ENCODE measurements at regions not wholly inside any gene's neighbourhood (a gene's known extent, or its start where the extent isn't known, plus 50 kb on each side); places are given as distances from the start of the nearest gene placed in this dataset.

GRCh38 chr3:164320962-164321361, 757.3 kb downstream of the SI start:
- TF ChIP-seq USF1 (IDR thresholded peaks at IDR 0.05) (no peak), FOXM1 (IDR thresholded peaks at IDR 0.05; ENCODE audit: borderline replicate concordance, low read depth) (no peak), ZBTB7A (IDR thresholded peaks at IDR 0.05; ENCODE audit: low read depth) (no peak), YY1 (IDR thresholded peaks at IDR 0.05; ENCODE audit: low read depth) (no peak), TAF1 (IDR thresholded peaks at IDR 0.05; ENCODE audit: low read depth) (no peak), TCF12 (IDR thresholded peaks at IDR 0.05; ENCODE audit: low read depth) (no peak), EP300 (IDR thresholded peaks at IDR 0.05; ENCODE audit: borderline replicate concordance) (no peak), MAX (IDR thresholded peaks at IDR 0.05) (no peak)

- TF ChIP-seq ZBTB7A (IDR thresholded peaks at IDR 0.05; ENCODE audit: low read depth): no peak
- no peak for TF ChIP-seq CREB1 (IDR thresholded peaks at IDR 0.05; ENCODE audit: low read depth)
- no peak for TF ChIP-seq RAD21 (IDR thresholded peaks at IDR 0.05; ENCODE audit: low read depth)
- no peak for TF ChIP-seq CEBPB (IDR thresholded peaks at IDR 0.05)
- no peak for TF ChIP-seq REST (IDR thresholded peaks at IDR 0.05; ENCODE audit: low read depth)
- TF ChIP-seq USF1 (IDR thresholded peaks at IDR 0.05): no peak
- TF ChIP-seq TAF1 (IDR thresholded peaks at IDR 0.05; ENCODE audit: low read depth): no peak
- no peak for TF ChIP-seq FOXM1 (IDR thresholded peaks at IDR 0.05; ENCODE audit: borderline replicate concordance, low read depth)
Measured at GRCh38 chr3:164306042-164306441, 772.3 kb downstream of the SI start.

- TF ChIP-seq NFIC (IDR thresholded peaks at IDR 0.05) (no peak), YY1 (IDR thresholded peaks at IDR 0.05; ENCODE audit: low read depth) (no peak), TEAD4 (IDR thresholded peaks at IDR 0.05) (no peak), TCF12 (IDR thresholded peaks at IDR 0.05; ENCODE audit: low read depth) (no peak), RAD21 (IDR thresholded peaks at IDR 0.05; ENCODE audit: low read depth) (no peak), EP300 (IDR thresholded peaks at IDR 0.05; ENCODE audit: borderline replicate concordance) (no peak)
Measured at GRCh38 chr3:164303894-164304293, 774.4 kb downstream of the SI start.

GRCh38 chr3:164302622-164303021, 775.7 kb downstream of the SI start:
- TF ChIP-seq RAD21 (IDR thresholded peaks at IDR 0.05; ENCODE audit: low read depth) (no peak), ZBTB7A (IDR thresholded peaks at IDR 0.05; ENCODE audit: low read depth) (no peak), CEBPB (IDR thresholded peaks at IDR 0.05) (no peak), EGR1 (IDR thresholded peaks at IDR 0.05) (no peak), REST (IDR thresholded peaks at IDR 0.05; ENCODE audit: low read depth) (no peak), YY1 (IDR thresholded peaks at IDR 0.05; ENCODE audit: low read depth) (no peak), NFIC (IDR thresholded peaks at IDR 0.05) (peak; percentile 26; the same call in 1 of the 2 replicates)

GRCh38 chr3:164278550-164278949, 799.7 kb downstream of the SI start:
- TF ChIP-seq USF1 (IDR thresholded peaks at IDR 0.05): no peak
- TF ChIP-seq REST (IDR thresholded peaks at IDR 0.05; ENCODE audit: low read depth): no peak
